GM12864 (cell line): ENCODE measurements at regions not wholly inside any gene's neighbourhood (a gene's known extent, or its start where the extent isn't known, plus 50 kb on each side); places are given as distances from the start of the nearest gene placed in this dataset.
"Not testable (repeated sequence)": the region's sequence is repeated elsewhere in the genome, so short reads cannot be mapped to it uniquely, and the experiment has no call there.

Experiments used
- DNase-seq: peaks from one replicate; pipeline ENCODE4 v3.0.0-alpha.2; 2011; ENCODE audit warnings: low read depth
- H3K4me3 ChIP-seq: 2 replicates; pipeline ENCODE4 v1.5.1; 2011; ENCODE audit warnings: mild to moderate bottlenecking, low read depth, low read length, control low read depth
- TF ChIP-seq, protein P1 (sequence below): IDR thresholded peaks from 2 replicates; pipeline ENCODE4 v1.5.1; 2011; ENCODE audit warnings: low read depth, mild to moderate bottlenecking, moderate library complexity, low read length, control low read depth, inconsistent platforms; ENCODE audit errors: missing control alignments

DNA sequence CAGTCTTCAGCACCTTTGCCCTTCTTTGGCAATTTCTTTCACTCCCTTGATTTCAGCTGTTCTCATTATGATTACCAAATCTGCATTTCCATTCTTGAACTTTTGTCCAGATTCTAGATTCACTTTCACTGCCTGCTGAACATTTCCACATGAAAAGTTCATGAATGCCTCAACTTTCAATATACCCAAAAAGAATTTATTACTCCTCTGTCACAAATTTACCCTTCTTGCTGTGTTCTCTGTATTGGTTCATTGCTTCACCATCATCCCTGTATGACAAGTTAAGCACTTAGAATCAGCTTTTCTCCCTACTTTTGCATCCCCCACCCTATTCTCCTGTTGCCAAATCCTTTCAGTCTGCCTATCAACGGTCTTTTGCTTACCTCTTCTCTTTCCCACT, 112.6 kb upstream of the PKN2 start:
- no peak for DNase-seq
- H3K4me3 ChIP-seq = no peak overlapping the region
- TF ChIP-seq, protein P1, sequence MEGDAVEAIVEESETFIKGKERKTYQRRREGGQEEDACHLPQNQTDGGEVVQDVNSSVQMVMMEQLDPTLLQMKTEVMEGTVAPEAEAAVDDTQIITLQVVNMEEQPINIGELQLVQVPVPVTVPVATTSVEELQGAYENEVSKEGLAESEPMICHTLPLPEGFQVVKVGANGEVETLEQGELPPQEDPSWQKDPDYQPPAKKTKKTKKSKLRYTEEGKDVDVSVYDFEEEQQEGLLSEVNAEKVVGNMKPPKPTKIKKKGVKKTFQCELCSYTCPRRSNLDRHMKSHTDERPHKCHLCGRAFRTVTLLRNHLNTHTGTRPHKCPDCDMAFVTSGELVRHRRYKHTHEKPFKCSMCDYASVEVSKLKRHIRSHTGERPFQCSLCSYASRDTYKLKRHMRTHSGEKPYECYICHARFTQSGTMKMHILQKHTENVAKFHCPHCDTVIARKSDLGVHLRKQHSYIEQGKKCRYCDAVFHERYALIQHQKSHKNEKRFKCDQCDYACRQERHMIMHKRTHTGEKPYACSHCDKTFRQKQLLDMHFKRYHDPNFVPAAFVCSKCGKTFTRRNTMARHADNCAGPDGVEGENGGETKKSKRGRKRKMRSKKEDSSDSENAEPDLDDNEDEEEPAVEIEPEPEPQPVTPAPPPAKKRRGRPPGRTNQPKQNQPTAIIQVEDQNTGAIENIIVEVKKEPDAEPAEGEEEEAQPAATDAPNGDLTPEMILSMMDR = no peak

DNA sequence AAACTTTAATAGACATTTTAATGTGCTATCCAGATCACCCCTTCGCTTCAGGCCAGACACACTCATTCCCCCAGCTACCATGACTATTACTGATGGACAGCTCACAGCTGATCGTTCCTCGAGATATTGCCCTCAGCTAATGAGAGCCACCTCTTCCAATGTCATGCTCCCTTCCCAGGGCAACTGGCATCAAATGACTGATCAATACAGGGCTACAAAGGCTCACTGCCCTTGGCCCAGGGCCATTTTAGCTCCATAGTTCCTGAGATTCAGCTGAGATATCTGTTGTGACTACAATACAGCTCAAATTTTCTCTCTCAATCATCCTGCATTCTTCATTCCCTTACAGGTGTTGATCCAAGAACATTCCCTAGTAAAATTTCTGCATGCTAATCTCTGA, 104.5 kb upstream of the PKN2 start:
- DNase-seq = no peak
- H3K4me3 ChIP-seq = no peak overlapping the region
- TF ChIP-seq, protein P1 = no peak

DNA sequence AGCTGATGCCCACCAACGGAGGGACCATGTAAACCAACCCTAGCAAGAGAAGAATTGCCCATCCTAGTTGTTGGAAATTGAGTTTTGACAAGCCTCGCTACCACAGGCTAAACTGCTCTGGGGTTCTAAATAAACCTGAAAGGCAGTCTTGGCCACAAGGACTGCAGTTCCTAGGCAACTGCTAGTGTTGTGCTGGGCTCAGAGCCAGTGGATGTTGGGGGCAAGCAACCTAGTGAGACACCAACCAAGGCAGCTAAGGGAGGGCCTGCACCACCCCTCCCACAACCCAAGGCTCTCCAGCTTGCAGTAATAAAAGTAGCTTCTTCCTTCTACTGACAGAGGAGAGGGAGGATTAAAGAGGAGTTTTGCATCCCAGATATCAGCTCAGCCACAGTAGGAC, 102.4 kb upstream of the PKN2 start:
- no peak for DNase-seq
- no peak overlapping the region for H3K4me3 ChIP-seq
- TF ChIP-seq, protein P1 = no peak

DNA sequence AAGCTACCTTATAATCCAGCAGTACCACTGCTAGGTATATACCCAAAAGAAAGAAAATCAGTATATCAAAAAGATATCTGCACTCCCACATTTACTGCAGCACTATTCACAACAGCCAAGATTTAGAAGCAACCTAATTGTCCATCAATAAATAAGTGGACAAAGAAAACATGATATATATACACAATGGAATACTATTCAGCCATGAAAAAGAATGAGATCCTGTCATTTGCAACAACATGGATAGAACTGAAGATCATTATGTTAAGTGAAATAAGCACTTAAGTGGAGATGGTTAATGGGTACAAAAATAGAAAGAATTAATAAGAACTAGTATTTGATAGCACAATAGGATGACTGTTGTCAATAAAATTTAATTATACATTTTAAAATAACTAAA, 90.7 kb upstream of the PKN2 start:
- DNase-seq = no peak
- TF ChIP-seq, protein P1 = no peak
- H3K4me3 ChIP-seq = no peak overlapping the region

DNA sequence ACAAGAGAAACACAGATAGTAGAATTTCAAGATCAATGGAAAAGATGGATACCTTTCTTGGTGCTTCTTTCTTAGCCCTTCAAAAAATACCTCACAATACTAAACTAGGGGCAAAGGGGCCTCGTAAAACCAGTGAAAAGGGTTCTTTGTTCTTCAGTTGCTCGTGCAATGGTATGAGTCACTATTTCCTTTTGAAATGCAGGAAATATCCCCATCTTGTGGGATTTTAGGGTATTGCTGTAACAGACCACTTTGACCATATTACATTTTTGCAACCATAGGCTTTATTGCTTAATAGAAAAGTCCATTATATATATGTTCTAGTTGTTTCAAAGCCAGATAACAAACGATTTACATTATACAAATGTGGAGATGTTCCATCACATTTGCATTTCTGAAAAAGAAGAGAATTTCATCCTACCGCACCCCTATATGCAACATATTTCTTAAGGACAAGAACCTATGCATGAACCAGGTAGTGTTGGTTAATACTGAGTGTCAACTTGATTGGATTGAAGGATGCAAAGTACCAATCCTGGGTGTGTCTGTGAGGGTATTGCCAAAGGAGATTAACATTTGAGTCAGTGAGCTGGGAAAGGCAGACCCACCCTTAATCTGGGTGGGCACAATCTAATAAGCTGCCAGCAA, 88.6 kb upstream of the PKN2 start:
- TF ChIP-seq, protein P1 = peak; percentile 44
- DNase-seq = peak; percentile 10
- H3K4me3 ChIP-seq = no peak overlapping the region

DNA sequence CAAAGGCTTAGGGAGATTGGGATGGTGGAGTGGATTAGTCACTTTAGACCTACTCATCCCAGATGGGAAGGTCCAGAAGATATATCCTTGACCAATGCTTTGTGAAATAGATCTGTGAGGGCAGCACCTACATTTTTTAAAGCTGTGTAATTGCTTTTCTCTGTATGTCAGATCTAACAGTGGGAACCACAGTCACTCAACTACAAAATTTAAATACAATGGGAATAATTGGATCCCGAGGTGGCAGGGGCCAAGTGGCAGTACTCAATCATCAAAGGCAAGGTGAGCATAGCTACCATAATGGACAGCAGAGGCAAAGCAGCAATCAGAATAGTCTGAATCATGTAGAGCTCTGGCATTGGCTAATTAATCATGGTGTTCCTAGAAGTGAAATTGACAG, 86.1 kb upstream of the PKN2 start:
- not testable (repeated sequence) for DNase-seq, H3K4me3 ChIP-seq

DNA sequence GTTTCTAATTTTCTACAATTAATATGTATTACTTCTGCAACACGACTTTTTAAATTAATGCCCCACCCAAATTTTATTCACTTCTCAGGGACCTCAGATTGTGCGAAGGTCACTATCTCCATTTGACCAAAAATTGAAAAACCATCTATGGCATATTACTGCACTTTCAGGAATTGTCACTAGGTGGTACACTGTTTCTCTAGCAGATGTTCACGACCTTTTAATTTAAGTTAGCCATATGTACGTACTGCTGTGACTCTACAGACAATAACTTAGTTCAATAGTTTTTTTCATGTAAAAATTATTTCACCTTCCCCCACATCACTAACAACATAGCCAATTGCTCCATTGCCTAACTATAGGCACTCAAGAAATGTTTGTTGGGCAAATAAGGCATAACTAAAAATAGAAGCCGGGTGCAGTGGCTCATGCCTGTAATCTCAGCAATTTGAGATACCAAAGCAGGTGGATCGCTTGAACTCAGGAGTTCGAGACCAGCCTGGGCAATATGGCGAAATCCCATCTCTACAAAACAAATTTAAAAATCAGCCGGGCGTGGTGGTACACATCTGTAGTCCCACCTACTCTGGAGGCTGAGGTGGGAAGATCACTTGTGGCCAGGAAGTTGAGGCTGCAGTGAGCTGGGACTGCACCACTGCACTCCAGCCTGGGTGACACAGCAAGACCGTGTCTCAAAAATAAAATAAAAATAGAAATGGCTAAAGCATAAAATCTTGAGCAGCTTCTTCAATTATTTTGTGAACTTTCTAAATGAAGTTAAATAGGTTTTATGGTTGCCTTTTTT, 75.7 kb upstream of the PKN2 start:
- peak; percentile 10 for DNase-seq
- TF ChIP-seq, protein P1 = peak; percentile 61
- no peak overlapping the region for H3K4me3 ChIP-seq
